ENCODE measurements at regions not wholly inside any gene's neighbourhood (a gene's known extent, or its start where the extent isn't known, plus 50 kb on each side); places are given as distances from the start of the nearest gene placed in this dataset.

- TF ChIP-seq JUN (CRISPR knock-in tag; IDR thresholded peaks at IDR 0.05) (no peak), ESRRA (CRISPR knock-in tag; IDR thresholded peaks at IDR 0.05; ENCODE audit: borderline replicate concordance) (no peak), ZNF121 (CRISPR knock-in tag; IDR thresholded peaks at IDR 0.05) (no peak), ZBTB21 (CRISPR knock-in tag; IDR thresholded peaks at IDR 0.05; ENCODE audit: borderline replicate concordance) (no peak), CREB1 (CRISPR knock-in tag; IDR thresholded peaks at IDR 0.05) (no peak), ZNF423 (CRISPR knock-in tag; IDR thresholded peaks at IDR 0.05) (no peak), NR2C2 (CRISPR knock-in tag; IDR thresholded peaks at IDR 0.05) (no peak), ZNF416 (CRISPR knock-in tag; IDR thresholded peaks at IDR 0.05) (no peak)
- TF ChIP-seq, protein P1, sequence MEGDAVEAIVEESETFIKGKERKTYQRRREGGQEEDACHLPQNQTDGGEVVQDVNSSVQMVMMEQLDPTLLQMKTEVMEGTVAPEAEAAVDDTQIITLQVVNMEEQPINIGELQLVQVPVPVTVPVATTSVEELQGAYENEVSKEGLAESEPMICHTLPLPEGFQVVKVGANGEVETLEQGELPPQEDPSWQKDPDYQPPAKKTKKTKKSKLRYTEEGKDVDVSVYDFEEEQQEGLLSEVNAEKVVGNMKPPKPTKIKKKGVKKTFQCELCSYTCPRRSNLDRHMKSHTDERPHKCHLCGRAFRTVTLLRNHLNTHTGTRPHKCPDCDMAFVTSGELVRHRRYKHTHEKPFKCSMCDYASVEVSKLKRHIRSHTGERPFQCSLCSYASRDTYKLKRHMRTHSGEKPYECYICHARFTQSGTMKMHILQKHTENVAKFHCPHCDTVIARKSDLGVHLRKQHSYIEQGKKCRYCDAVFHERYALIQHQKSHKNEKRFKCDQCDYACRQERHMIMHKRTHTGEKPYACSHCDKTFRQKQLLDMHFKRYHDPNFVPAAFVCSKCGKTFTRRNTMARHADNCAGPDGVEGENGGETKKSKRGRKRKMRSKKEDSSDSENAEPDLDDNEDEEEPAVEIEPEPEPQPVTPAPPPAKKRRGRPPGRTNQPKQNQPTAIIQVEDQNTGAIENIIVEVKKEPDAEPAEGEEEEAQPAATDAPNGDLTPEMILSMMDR (IDR thresholded peaks at IDR 0.05): no peak
- TF ChIP-seq, protein P2, sequence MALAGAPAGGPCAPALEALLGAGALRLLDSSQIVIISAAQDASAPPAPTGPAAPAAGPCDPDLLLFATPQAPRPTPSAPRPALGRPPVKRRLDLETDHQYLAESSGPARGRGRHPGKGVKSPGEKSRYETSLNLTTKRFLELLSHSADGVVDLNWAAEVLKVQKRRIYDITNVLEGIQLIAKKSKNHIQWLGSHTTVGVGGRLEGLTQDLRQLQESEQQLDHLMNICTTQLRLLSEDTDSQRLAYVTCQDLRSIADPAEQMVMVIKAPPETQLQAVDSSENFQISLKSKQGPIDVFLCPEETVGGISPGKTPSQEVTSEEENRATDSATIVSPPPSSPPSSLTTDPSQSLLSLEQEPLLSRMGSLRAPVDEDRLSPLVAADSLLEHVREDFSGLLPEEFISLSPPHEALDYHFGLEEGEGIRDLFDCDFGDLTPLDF (CRISPR knock-in tag; IDR thresholded peaks at IDR 0.05): no peak
These were observed 203.9 kb downstream of the PHETA1 start for GRCh38 chr12:111164833-111165525.
